ENCODE measurements at regions not wholly inside any gene's neighbourhood (a gene's known extent, or its start where the extent isn't known, plus 50 kb on each side); places are given as distances from the start of the nearest gene placed in this dataset.
"Not testable (repeated sequence)": the region's sequence is repeated elsewhere in the genome, so short reads cannot be mapped to it uniquely, and the experiment has no call there.

- no peak for DNase-seq
Measured at GRCh38 chr13:81319351-81319750, 978.4 kb upstream of the SPRY2 start.

- DNase-seq: no peak
Measured at GRCh38 chr13:81318231-81319019, 977.5 kb upstream of the SPRY2 start.

- DNase-seq: no peak
Measured at GRCh38 chr13:81314461-81314860, 973.5 kb upstream of the SPRY2 start.

- DNase-seq: no peak
Measured at GRCh38 chr13:81305928-81306327, 965.0 kb upstream of the SPRY2 start.

- DNase-seq: no peak
Measured at GRCh38 chr13:81304121-81304659, 963.3 kb upstream of the SPRY2 start.

- no peak for DNase-seq
Measured at GRCh38 chr13:81302677-81303076, 961.8 kb upstream of the SPRY2 start.

- DNase-seq: no peak
Measured at GRCh38 chr13:81302125-81302524, 961.2 kb upstream of the SPRY2 start.

GRCh38 chr13:81295177-81295576 is 954.3 kb upstream of the SPRY2 start:
- no peak for DNase-seq

GRCh38 chr13:81293594-81294164 is 952.8 kb upstream of the SPRY2 start:
- no peak for DNase-seq

GRCh38 chr13:81283561-81283960 is 942.6 kb upstream of the SPRY2 start:
- no peak for DNase-seq

GRCh38 chr13:81283062-81283461 is 942.1 kb upstream of the SPRY2 start:
- no peak for DNase-seq

- DNase-seq: no peak
Measured at GRCh38 chr13:81275666-81276258, 934.8 kb upstream of the SPRY2 start.

- DNase-seq: no peak
Measured at GRCh38 chr13:81247711-81248110, 906.8 kb upstream of the SPRY2 start.

GRCh38 chr13:81246556-81246955 is 905.6 kb upstream of the SPRY2 start:
- DNase-seq: no peak

GRCh38 chr13:81244011-81244410 is 903.1 kb upstream of the SPRY2 start:
- no peak for DNase-seq

- no peak for DNase-seq
Measured at GRCh38 chr13:81230386-81230785, 889.5 kb upstream of the SPRY2 start.

- DNase-seq: not testable (repeated sequence)
Measured at GRCh38 chr13:81226830-81227229, 885.9 kb upstream of the SPRY2 start.

- no peak for DNase-seq
Measured at GRCh38 chr13:81224209-81224833, 883.4 kb upstream of the SPRY2 start.

GRCh38 chr13:81223778-81224177 is 882.9 kb upstream of the SPRY2 start:
- no peak for DNase-seq

- DNase-seq: no peak
Measured at GRCh38 chr13:81211713-81212112, 870.8 kb upstream of the SPRY2 start.

- DNase-seq: no peak
Measured at GRCh38 chr13:81207636-81208035, 866.7 kb upstream of the SPRY2 start.

- no peak for DNase-seq
Measured at GRCh38 chr13:81207231-81207630, 866.3 kb upstream of the SPRY2 start.

GRCh38 chr13:81203783-81204182 is 862.9 kb upstream of the SPRY2 start:
- no peak for DNase-seq

- DNase-seq: no peak
Measured at GRCh38 chr13:81199956-81200355, 859.0 kb upstream of the SPRY2 start.
